ENCODE measurements at regions not wholly inside any gene's neighbourhood (a gene's known extent, or its start where the extent isn't known, plus 50 kb on each side); places are given as distances from the start of the nearest gene placed in this dataset.

DNA sequence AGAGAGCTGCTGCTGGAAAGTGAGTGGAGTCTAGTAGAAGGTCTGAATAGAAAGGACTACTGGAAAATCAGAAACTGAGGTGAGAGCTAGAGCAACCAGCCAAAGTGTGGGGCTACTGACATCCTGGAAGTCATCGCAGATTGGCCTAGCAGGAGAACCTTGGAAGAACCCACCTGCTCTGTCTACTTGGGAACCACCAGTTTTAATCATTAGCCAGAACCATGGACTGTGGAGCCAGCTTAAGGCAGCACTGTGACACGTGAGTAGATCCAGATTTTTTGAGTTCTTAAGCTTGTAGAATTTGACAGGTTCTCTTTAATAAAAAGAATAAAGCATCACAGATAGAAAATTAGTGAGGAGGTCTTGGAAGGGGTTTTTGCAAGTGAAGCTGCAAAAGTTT, 179.1 kb upstream of the PEX5L start:
- no peak for DNase-seq
- WGBS (ENCODE audit: insufficient coverage), result 92% methylated on average over 2 of the region's 2 CpGs
- H3K27me3 ChIP-seq (replicated peaks in 2 of 5; ENCODE audit: control insufficient read depth in 4 of 5, insufficient read depth in 5 of 5, low read length in 4 of 5), result no peaks in the 10 kb centered on the region
- peaks cover 0 to 3% (median 0%) of the 10 kb centered on the region in 5 experiments for H3K9me3 ChIP-seq (ENCODE audit: control extremely low read depth in 1 of 5, control insufficient read depth in 4 of 5, insufficient read depth in 2 of 5, low read depth in 1 of 5, low read length in 4 of 5)
- H3K4me3 ChIP-seq (ENCODE audit: control insufficient read depth in 1 of 7, extremely low read depth in 1 of 7, insufficient read depth in 4 of 7, low read depth in 2 of 7, low read length in 6 of 7), result no peak overlapping the region
- H3K4me1 ChIP-seq (ENCODE audit: control extremely low read depth in 1 of 4, control insufficient read depth in 4 of 4, insufficient read depth in 4 of 4, low read length in 3 of 4), result no peaks in the 10 kb centered on the region
- ChIA-PET POLR2A (no interaction called here), CTCF (interaction anchor here (1.3 kb wide), 1 partner anchor 11 kb away, joined by 3 read pairs; no protein-coding TSS in a partner anchor)
- no peaks in the 10 kb centered on the region for H3K36me3 ChIP-seq (ENCODE audit: control insufficient read depth in 4 of 4, insufficient read depth in 4 of 4, low read length in 3 of 4)
- H3K27ac ChIP-seq (ENCODE audit: insufficient read depth in 1 of 2, low read depth in 1 of 2, low read length in 2 of 2, poor library complexity in 1 of 2, severe bottlenecking in 2 of 2), result no peak overlapping the region

- H3K27me3 ChIP-seq (replicated peaks in 2 of 5; ENCODE audit: control insufficient read depth in 4 of 5, insufficient read depth in 5 of 5, low read length in 4 of 5), result no peaks in the 10 kb centered on the region
- ChIA-PET POLR2A (no interaction called here), CTCF (no interaction called here)
- H3K36me3 ChIP-seq (ENCODE audit: control insufficient read depth in 4 of 4, insufficient read depth in 4 of 4, low read length in 3 of 4), result no peaks in the 10 kb centered on the region
- DNase-seq, result no peak
- no peak overlapping the region for H3K27ac ChIP-seq (ENCODE audit: insufficient read depth in 1 of 2, low read depth in 1 of 2, low read length in 2 of 2, poor library complexity in 1 of 2, severe bottlenecking in 2 of 2)
- H3K9me3 ChIP-seq (ENCODE audit: control extremely low read depth in 1 of 5, control insufficient read depth in 4 of 5, insufficient read depth in 2 of 5, low read depth in 1 of 5, low read length in 4 of 5), result peaks cover under 1 to 13% (median 3%) of the 10 kb centered on the region in 5 experiments
- H3K4me3 ChIP-seq (ENCODE audit: control insufficient read depth in 1 of 7, extremely low read depth in 1 of 7, insufficient read depth in 4 of 7, low read depth in 2 of 7, low read length in 6 of 7), result no peak overlapping the region
- no peaks in the 10 kb centered on the region for H3K4me1 ChIP-seq (ENCODE audit: control extremely low read depth in 1 of 4, control insufficient read depth in 4 of 4, insufficient read depth in 4 of 4, low read length in 3 of 4)
- WGBS (ENCODE audit: insufficient coverage), result 73% methylated on average over 2 of the region's 3 CpGs
Observed at GRCh38 chr3:180223268-180223667, 186.5 kb upstream of the PEX5L start.

DNA sequence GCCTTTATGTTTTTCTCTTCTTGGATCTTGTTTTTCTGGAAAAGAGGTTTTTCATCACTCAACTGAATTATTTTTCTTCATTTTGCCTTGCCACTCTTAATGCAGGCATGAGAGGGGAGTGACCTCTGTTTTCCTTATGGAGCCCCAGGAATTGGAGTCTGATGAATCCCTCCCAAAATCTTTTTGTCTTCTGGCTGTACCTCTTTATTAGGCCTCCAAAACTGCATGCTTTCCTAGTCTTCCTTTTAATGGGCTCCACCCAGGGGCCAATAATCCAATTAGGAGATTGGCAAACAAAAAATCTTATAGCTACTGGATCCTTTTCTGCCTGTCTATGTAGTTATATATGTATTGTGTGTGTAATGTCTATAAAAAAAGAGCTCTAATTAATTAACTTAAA, 192.4 kb upstream of the PEX5L start:
- no peak for DNase-seq
- ChIA-PET CTCF (no interaction called here), POLR2A (no interaction called here)
- Histone ChIP-seq H3K4me1 (ENCODE audit: control extremely low read depth in 1 of 4, control insufficient read depth in 4 of 4, insufficient read depth in 4 of 4, low read length in 3 of 4) (no peaks in the 10 kb centered on the region), H3K27ac (ENCODE audit: insufficient read depth in 1 of 2, low read depth in 1 of 2, low read length in 2 of 2, poor library complexity in 1 of 2, severe bottlenecking in 2 of 2) (no peak overlapping the region), H3K9me3 (ENCODE audit: control extremely low read depth in 1 of 5, control insufficient read depth in 4 of 5, insufficient read depth in 2 of 5, low read depth in 1 of 5, low read length in 4 of 5) (peaks cover 3 to 46% (median 10%) of the 10 kb centered on the region in 5 experiments), H3K27me3 (replicated peaks in 2 of 5; ENCODE audit: control insufficient read depth in 4 of 5, insufficient read depth in 5 of 5, low read length in 4 of 5) (no peaks in the 10 kb centered on the region), H3K4me3 (ENCODE audit: control insufficient read depth in 1 of 7, extremely low read depth in 1 of 7, insufficient read depth in 4 of 7, low read depth in 2 of 7, low read length in 6 of 7) (no peak overlapping the region), H3K36me3 (ENCODE audit: control insufficient read depth in 4 of 4, insufficient read depth in 4 of 4, low read length in 3 of 4) (no peaks in the 10 kb centered on the region)

DNA sequence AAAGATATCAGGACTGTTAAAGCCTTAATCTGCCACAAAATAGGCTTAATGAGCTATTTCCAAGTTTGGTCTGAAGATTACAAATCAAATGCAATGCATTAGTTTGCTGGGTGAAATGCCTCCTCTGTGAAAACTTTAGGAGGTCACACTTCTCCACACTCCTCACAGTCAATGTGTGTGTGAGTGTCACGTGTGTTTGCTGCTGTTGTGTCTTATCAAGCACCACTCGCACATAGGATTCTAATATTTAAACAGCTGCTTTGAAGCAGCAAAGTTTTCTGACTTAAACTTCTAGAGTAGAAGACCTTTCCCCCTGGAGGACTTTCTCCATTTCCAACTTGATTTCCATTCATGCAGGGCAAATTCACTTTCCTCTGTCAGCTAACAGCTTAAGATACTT, 203.2 kb upstream of the PEX5L start:
- POLR2A ChIA-PET, result no interaction called here
- H3K27ac ChIP-seq (ENCODE audit: insufficient read depth in 1 of 2, low read depth in 1 of 2, low read length in 2 of 2, poor library complexity in 1 of 2, severe bottlenecking in 2 of 2), result no peak overlapping the region
- WGBS (ENCODE audit: insufficient coverage), result 100% methylated on average over 1 of the region's 2 CpGs
- CTCF ChIA-PET, result interaction anchor here (1.2 kb wide), 1 partner anchor 11 kb away, joined by 3 read pairs; no protein-coding TSS in a partner anchor
- H3K4me3 ChIP-seq (ENCODE audit: control insufficient read depth in 1 of 7, extremely low read depth in 1 of 7, insufficient read depth in 4 of 7, low read depth in 2 of 7, low read length in 6 of 7), result no peak overlapping the region
- peaks cover 0 to 3% (median 0%) of the 10 kb centered on the region in 5 experiments for H3K9me3 ChIP-seq (ENCODE audit: control extremely low read depth in 1 of 5, control insufficient read depth in 4 of 5, insufficient read depth in 2 of 5, low read depth in 1 of 5, low read length in 4 of 5)
- H3K27me3 ChIP-seq (replicated peaks in 2 of 5; ENCODE audit: control insufficient read depth in 4 of 5, insufficient read depth in 5 of 5, low read length in 4 of 5), result no peaks in the 10 kb centered on the region
- H3K4me1 ChIP-seq (ENCODE audit: control extremely low read depth in 1 of 4, control insufficient read depth in 4 of 4, insufficient read depth in 4 of 4, low read length in 3 of 4), result no peaks in the 10 kb centered on the region
- H3K36me3 ChIP-seq (ENCODE audit: control insufficient read depth in 4 of 4, insufficient read depth in 4 of 4, low read length in 3 of 4), result no peaks in the 10 kb centered on the region
- no peak for DNase-seq

DNA sequence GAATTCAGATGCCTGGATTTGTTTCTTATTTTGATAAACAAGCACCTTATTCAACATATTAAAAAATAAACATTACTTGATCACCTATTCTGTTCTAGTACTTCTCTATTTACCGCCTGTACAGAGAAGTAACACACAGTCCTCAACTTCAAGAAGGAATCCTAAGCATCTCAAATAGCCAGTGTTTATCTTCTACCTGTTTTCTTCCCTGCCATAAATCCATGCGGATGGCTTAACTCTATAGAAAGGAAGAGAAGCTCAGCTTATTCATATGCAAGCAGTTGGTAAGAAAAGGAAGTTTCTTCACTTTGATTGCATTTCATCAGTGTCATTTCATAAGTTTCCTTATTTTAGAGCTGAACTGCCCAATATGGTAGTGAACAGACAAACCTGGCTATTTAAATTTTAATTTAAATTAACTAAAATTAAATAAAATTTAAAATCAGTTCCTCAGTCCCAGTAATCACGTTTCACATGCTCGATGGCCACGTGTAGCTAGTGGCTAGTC, 210.0 kb upstream of the PEX5L start:
- H3K27me3 ChIP-seq (replicated peaks in 2 of 5; ENCODE audit: control insufficient read depth in 4 of 5, insufficient read depth in 5 of 5, low read length in 4 of 5), result no peaks in the 10 kb centered on the region
- no peaks in the 10 kb centered on the region for H3K9me3 ChIP-seq (ENCODE audit: control extremely low read depth in 1 of 5, control insufficient read depth in 4 of 5, insufficient read depth in 2 of 5, low read depth in 1 of 5, low read length in 4 of 5)
- no peak overlapping the region for H3K4me3 ChIP-seq (ENCODE audit: control insufficient read depth in 1 of 7, extremely low read depth in 1 of 7, insufficient read depth in 4 of 7, low read depth in 2 of 7, low read length in 6 of 7)
- H3K27ac ChIP-seq (ENCODE audit: insufficient read depth in 1 of 2, low read depth in 1 of 2, low read length in 2 of 2, poor library complexity in 1 of 2, severe bottlenecking in 2 of 2), result no peak overlapping the region
- 55% methylated on average over 2 of the region's 5 CpGs for WGBS (ENCODE audit: insufficient coverage)
- H3K36me3 ChIP-seq (ENCODE audit: control insufficient read depth in 4 of 4, insufficient read depth in 4 of 4, low read length in 3 of 4), result no peaks in the 10 kb centered on the region
- no peak for DNase-seq
- POLR2A ChIA-PET, result no interaction called here
- H3K4me1 ChIP-seq (ENCODE audit: control extremely low read depth in 1 of 4, control insufficient read depth in 4 of 4, insufficient read depth in 4 of 4, low read length in 3 of 4), result no peaks in the 10 kb centered on the region
- CTCF ChIA-PET, result no interaction called here

DNA sequence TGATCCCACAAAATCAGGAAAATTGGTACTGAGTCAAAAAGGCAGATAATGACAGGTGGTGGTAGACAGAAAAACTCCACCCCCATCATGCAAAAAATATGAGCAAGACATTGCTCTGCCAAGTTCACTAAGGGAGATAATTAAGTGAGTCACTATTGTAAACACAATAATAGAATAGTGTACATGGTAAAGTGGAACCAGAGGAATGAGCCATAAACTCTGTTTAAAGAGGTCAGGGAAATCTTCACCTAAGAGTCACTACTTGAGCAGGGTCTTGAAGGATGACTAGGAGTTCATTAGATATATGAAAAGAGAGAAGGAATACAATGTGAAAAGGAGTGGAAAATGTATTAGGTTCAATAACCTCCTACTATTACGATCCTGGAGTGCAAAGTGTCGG, 213.4 kb upstream of the PEX5L start:
- H3K4me1 ChIP-seq (ENCODE audit: control extremely low read depth in 1 of 4, control insufficient read depth in 4 of 4, insufficient read depth in 4 of 4, low read length in 3 of 4), result no peaks in the 10 kb centered on the region
- no peaks in the 10 kb centered on the region for H3K27me3 ChIP-seq (replicated peaks in 2 of 5; ENCODE audit: control insufficient read depth in 4 of 5, insufficient read depth in 5 of 5, low read length in 4 of 5)
- H3K27ac ChIP-seq (ENCODE audit: insufficient read depth in 1 of 2, low read depth in 1 of 2, low read length in 2 of 2, poor library complexity in 1 of 2, severe bottlenecking in 2 of 2), result no peak overlapping the region
- H3K4me3 ChIP-seq (ENCODE audit: control insufficient read depth in 1 of 7, extremely low read depth in 1 of 7, insufficient read depth in 4 of 7, low read depth in 2 of 7, low read length in 6 of 7), result no peak overlapping the region
- DNase-seq, result no peak
- POLR2A ChIA-PET, result no interaction called here
- H3K9me3 ChIP-seq (ENCODE audit: control extremely low read depth in 1 of 5, control insufficient read depth in 4 of 5, insufficient read depth in 2 of 5, low read depth in 1 of 5, low read length in 4 of 5), result no peaks in the 10 kb centered on the region
- CTCF ChIA-PET, result interaction anchor here (1.2 kb wide), 1 partner anchor 10 kb away, joined by 3 read pairs; no protein-coding TSS in a partner anchor
- 100% methylated on average over 2 of the region's 2 CpGs for WGBS (ENCODE audit: insufficient coverage)
- H3K36me3 ChIP-seq (ENCODE audit: control insufficient read depth in 4 of 4, insufficient read depth in 4 of 4, low read length in 3 of 4), result no peaks in the 10 kb centered on the region

- Histone ChIP-seq H3K4me3 (ENCODE audit: control insufficient read depth in 1 of 7, extremely low read depth in 1 of 7, insufficient read depth in 4 of 7, low read depth in 2 of 7, low read length in 6 of 7) (no peak overlapping the region), H3K27me3 (replicated peaks in 2 of 5; ENCODE audit: control insufficient read depth in 4 of 5, insufficient read depth in 5 of 5, low read length in 4 of 5) (no peaks in the 10 kb centered on the region), H3K4me1 (ENCODE audit: control extremely low read depth in 1 of 4, control insufficient read depth in 4 of 4, insufficient read depth in 4 of 4, low read length in 3 of 4) (no peaks in the 10 kb centered on the region), H3K27ac (ENCODE audit: insufficient read depth in 1 of 2, low read depth in 1 of 2, low read length in 2 of 2, poor library complexity in 1 of 2, severe bottlenecking in 2 of 2) (no peak overlapping the region), H3K36me3 (ENCODE audit: control insufficient read depth in 4 of 4, insufficient read depth in 4 of 4, low read length in 3 of 4) (no peaks in the 10 kb centered on the region), H3K9me3 (ENCODE audit: control extremely low read depth in 1 of 5, control insufficient read depth in 4 of 5, insufficient read depth in 2 of 5, low read depth in 1 of 5, low read length in 4 of 5) (peaks cover 0 to 2% (median 0%) of the 10 kb centered on the region in 5 experiments)
- ChIA-PET CTCF (no interaction called here), POLR2A (no interaction called here)
- WGBS (ENCODE audit: insufficient coverage), result 86% methylated on average over 1 of the region's 3 CpGs
- no peak for DNase-seq
Observed at GRCh38 chr3:180252683-180253082, 215.9 kb upstream of the PEX5L start.
